ENCODE measurements at regions not wholly inside any gene's neighbourhood (a gene's known extent, or its start where the extent isn't known, plus 50 kb on each side); places are given as distances from the start of the nearest gene placed in this dataset.
A peak's percentile ranks its signal among the peaks of the same experiment; 100 is the strongest.

- FAIRE-seq = no peak
Measured at GRCh38 chr5:57693488-57694305, 211.1 kb upstream of the ACTBL2 start.

GRCh38 chr5:57692582-57693487, 210.2 kb upstream of the ACTBL2 start:
- FAIRE-seq = peak; percentile 85

- no peak for FAIRE-seq
Measured at GRCh38 chr5:57690724-57691123, 208.1 kb upstream of the ACTBL2 start.

GRCh38 chr5:57687596-57687995, 205.0 kb upstream of the ACTBL2 start:
- no peak for FAIRE-seq

- peak; percentile 33 for FAIRE-seq
Measured at GRCh38 chr5:57685516-57686255, 203.1 kb upstream of the ACTBL2 start.

GRCh38 chr5:57684299-57684702, 201.7 kb upstream of the ACTBL2 start:
- no peak for FAIRE-seq

GRCh38 chr5:57683036-57683630, 200.5 kb upstream of the ACTBL2 start:
- no peak for FAIRE-seq

- FAIRE-seq = no peak
Measured at GRCh38 chr5:57681942-57682341, 199.3 kb upstream of the ACTBL2 start.

GRCh38 chr5:57680686-57681085, 198.1 kb upstream of the ACTBL2 start:
- no peak for FAIRE-seq

GRCh38 chr5:57677235-57677634, 194.6 kb upstream of the ACTBL2 start:
- no peak for FAIRE-seq

GRCh38 chr5:57676222-57677098, 193.8 kb upstream of the ACTBL2 start:
- FAIRE-seq = no peak

- no peak for FAIRE-seq
Measured at GRCh38 chr5:57675236-57675635, 192.6 kb upstream of the ACTBL2 start.

- no peak for FAIRE-seq
Measured at GRCh38 chr5:57671371-57671770, 188.8 kb upstream of the ACTBL2 start.

- FAIRE-seq = no peak
Measured at GRCh38 chr5:57666582-57666981, 184.0 kb upstream of the ACTBL2 start.

- no peak for FAIRE-seq
Measured at GRCh38 chr5:57665146-57665936, 182.7 kb upstream of the ACTBL2 start.

GRCh38 chr5:57664700-57665099, 182.1 kb upstream of the ACTBL2 start:
- no peak for FAIRE-seq

GRCh38 chr5:57663466-57663865, 180.9 kb upstream of the ACTBL2 start:
- no peak for FAIRE-seq

GRCh38 chr5:57662991-57663390, 180.4 kb upstream of the ACTBL2 start:
- no peak for FAIRE-seq

- FAIRE-seq = no peak
Measured at GRCh38 chr5:57659886-57660285, 177.3 kb upstream of the ACTBL2 start.

GRCh38 chr5:57658018-57658417, 175.4 kb upstream of the ACTBL2 start:
- FAIRE-seq = no peak

- FAIRE-seq = no peak
Measured at GRCh38 chr5:57655228-57655627, 172.6 kb upstream of the ACTBL2 start.
